Right lobe of liver (tissue), 4 donors: ENCODE measurements at regions not wholly inside any gene's neighbourhood (a gene's known extent, or its start where the extent isn't known, plus 50 kb on each side); places are given as distances from the start of the nearest gene placed in this dataset.

Source experiments
- CTCF ChIP-seq, 4 donors: fragments of 200-600 bp in 3 of 4; fragments of 450-650 bp in 1 of 4; IDR thresholded peaks; one replicate each; pipeline versions ENCODE4 v1.5.1 to v1.8.0; 2016 to 2022; ENCODE audit warnings: antibody characterized with exemption in 4 of 4, mild to moderate bottlenecking in 2 of 4
- POLR2A ChIP-seq: fragments of 450-650 bp; IDR thresholded peaks from one replicate; pipeline ENCODE4 v1.6.1; 2017; ENCODE audit warnings: antibody characterized with exemption, mild to moderate bottlenecking
- donor health status: DM: no; HTN: no; CAD: no.
- donor health status: DM: no; HTN: no; CAD: no.
- donor health status: DM: no; HTN: yes; CAD: no.

DNA sequence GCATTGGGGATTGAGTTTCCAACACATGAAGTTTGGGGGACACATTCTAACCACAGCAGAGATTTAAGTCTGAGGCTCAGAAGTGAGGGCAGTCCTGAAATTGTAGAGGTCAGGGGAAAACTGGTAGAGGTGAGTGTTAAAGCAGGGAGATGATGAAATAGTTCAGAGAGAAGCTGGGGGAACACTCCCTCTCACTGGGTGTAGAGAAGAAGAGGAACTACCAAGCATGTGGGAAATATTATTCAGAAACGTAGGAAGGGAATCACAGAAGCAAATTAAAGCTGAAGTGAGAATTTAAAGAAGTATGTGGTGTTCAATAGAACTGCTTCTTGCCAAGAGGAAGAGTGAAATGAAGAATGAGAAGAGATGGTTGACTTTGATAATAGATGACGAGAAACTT is 121.5 kb upstream of the FAM3C start:
- TF ChIP-seq CTCF (IDR thresholded peaks at IDR 0.05) (no peak), POLR2A (no peak)
